CD4-positive, alpha-beta T cell treated with Interleukin-4 for 1 hour (primary cell): ENCODE measurements at regions not wholly inside any gene's neighbourhood (a gene's known extent, or its start where the extent isn't known, plus 50 kb on each side); places are given as distances from the start of the nearest gene placed in this dataset.

Experiments used
- DNase-seq, 2 donors: peaks; one replicate each; pipeline ENCODE4 v3.0.0-alpha.2; 2020 to 2022

- no peak for DNase-seq
Measured at GRCh38 chr3:153036846-153037245, 125.2 kb upstream of the RAP2B start.

DNA sequence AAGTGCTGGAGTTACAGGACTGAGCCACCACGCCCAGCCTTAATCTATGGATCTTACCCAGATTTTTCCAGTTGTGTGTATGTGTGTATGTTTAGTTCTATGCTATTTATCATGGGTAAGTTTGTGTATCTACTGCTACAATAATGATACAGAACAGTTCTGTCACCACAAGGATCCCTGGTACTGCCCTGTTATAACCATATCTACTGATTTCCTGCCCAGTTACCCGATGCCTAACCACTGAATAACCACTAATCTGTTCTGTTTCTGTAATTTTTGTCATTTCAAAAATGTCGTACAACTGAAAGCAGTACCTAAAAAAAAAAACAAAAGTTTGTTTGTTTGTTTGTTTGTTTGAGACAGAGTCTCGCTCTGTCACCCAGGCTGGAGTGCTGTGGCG, 123.7 kb upstream of the RAP2B start:
- DNase-seq: no peak

GRCh38 chr3:153038779-153039178, 123.2 kb upstream of the RAP2B start:
- no peak for DNase-seq

GRCh38 chr3:153041181-153041580, 120.8 kb upstream of the RAP2B start:
- DNase-seq: no peak

DNA sequence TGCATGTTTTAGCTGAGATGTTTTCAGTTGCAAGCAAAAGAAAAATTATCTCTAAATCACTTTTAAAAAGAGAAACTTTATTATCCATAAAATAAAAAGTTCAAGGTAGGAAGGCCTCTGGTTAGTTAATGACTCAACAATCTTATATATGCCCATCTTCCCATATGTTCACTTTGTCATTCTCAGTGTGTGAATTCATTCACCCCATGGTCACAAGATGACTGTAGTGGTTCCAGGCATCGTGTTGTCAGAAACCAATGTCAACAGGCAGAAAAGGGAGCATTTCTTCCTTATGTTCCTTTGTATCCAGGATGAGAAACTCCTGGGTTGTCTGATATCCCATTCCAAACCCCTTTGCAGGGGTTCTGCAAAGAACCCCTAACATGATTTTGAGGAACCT, 119.9 kb upstream of the RAP2B start:
- no peak for DNase-seq

GRCh38 chr3:153043729-153044328, 118.2 kb upstream of the RAP2B start:
- DNase-seq: no peak

GRCh38 chr3:153045150-153045549, 116.9 kb upstream of the RAP2B start:
- DNase-seq: no peak

DNA sequence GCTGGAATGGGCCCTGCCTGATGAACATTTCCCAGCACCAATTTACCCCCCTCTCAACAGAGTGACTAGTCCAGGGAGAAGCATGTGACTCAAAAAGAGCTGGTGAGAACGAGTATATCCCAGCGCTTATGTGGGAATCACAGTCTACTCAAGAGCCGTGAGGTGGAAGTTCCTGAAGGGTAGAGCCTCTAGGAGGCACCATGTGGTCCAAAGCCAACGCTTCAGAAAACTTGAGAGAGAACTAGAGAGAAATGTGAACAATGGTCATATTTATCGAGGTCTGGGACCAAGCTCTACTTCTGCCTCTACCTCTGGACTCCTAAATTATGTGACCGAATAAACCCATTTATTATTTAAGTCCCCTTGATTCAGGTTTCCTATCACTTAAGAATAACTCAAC, 111.0 kb upstream of the RAP2B start:
- DNase-seq: no peak

DNA sequence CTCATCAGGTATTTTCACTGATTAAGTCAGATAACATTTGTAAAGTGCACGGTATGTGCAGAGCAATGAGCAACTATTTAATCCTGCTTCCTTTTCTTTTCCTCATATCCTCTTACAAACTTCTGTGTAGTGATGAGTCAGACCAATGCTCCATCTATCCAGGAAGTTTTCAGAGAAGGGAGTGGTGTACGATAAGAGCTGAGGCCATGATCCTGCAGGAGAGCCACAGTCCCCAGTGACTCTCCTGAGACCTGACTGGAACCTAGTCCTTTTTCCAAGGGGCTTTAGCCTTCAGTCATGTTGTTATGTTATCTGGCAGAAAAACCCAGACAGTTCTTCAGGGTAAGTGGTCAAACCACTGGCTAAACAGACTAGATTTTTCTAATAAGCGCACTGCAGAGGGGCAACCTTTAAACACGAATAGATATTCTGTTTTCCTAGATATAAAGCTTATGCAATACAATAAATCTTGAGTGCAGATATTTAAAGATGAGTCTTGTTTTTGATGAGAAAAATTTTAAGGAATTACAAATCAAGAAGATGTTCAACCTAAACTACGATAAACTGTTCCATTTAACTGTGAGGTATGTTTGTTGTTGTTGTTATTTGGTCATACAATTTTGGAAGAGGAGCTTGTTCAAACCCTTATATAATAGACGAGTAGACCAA, 110.5 kb upstream of the RAP2B start:
- DNase-seq: no peak

DNA sequence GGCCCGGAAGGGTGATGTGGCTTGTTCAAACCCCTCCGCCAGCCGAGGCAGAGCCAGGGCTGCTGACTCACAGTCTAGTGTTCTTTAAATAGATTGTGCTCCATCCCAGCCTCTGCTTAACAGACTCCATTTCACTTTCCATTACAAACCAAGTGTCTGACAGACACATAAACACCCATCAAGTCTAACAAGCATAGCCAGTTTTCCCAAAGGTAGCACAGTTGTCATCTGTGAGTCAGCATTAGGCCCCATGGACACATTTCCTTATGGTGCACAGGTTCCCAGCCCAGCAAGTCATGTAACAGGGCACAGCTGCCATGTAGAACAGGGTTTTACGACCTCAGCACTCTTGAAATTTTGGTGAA, 109.9 kb upstream of the RAP2B start:
- no peak for DNase-seq

- no peak for DNase-seq
Measured at GRCh38 chr3:153055217-153055616, 106.8 kb upstream of the RAP2B start.

- DNase-seq: no peak
Measured at GRCh38 chr3:153055779-153056178, 106.2 kb upstream of the RAP2B start.

GRCh38 chr3:153058031-153058688, 103.9 kb upstream of the RAP2B start:
- peak in 1 of 2 donors; percentile 29 for DNase-seq

DNA sequence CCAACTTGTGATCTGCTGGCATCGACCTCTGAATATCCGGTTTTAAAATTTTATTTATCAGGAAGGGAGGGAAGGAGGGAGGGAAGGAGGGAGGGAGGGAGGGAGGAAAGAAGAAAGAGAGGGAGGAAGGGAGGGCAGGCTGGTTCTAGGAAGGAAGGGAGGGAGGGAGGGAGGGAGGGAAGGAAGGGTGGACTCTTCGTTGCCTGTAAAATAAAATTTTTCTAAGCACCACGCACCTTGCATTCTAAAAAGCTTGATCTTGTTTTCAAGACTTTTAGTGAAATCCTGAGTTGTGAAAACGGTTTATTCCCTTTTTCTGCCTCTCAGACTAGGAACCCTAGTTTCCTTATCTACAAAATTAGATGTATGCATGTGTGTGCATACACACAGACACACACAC, 101.7 kb upstream of the RAP2B start:
- DNase-seq: no peak

GRCh38 chr3:153061938-153062528, 100.0 kb upstream of the RAP2B start:
- DNase-seq: no peak

GRCh38 chr3:153063337-153063736, 98.7 kb upstream of the RAP2B start:
- DNase-seq: no peak

DNA sequence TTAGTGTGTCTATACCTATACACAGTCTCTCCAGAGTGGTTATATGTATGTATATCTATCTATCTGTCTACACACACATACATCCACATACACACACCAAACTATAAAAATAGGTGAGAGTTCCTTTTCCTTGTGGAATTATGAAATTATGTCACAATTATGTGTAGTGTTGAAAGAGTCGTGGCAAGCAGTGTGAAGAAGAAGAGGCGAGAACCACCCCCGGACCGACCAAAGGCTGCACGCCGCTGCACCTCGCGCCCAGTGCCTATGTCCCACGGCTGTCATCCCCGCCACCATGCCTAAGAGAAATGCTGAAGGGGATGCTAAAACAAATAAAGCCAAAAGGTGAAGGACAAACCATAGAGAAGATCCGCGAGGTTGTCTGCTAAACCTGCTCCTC, 95.0 kb upstream of the RAP2B start:
- DNase-seq: no peak

DNA sequence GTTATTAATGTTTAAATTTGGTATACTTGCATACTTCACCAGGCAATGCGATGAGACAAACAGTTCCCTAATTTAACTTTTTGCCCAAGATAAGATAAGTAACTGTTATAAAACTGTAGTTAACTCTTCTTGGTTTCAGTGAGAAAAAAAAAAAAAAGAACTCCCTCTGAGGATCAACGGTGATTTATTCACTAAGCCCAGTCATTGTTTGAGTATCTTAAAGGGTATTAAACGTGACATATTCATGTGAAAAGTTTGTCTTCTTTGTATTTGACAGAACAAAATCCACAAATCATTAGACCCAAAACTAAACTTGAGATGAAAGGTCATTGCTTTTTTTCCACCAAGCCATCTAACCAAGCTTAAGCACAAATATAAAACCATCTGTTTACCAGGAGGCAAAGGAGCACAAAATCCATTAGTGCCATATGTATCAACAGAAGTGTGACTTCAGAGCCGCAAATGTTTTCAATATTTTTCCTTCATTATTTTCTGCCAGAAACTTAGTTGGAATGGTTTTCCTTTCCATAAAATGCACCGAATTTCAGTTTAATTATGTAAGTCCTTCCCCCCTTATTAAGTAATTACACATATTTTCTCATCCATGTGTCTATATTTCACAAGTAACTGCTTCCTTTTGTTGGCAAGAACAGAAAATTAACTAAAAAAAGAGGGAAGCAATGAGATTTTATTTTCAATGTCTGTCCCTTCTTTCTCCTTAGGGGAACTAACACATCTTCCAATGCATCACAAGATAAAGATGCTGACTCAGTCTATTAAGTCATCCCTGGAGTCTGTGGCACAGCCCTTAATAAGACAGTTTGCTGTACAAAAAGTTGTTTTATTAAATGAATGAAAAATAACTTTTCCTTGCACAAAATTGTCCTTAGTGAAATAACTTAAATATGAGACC, 92.2 kb upstream of the RAP2B start:
- DNase-seq: no peak

GRCh38 chr3:153070511-153070868, 91.5 kb upstream of the RAP2B start:
- DNase-seq: no peak

DNA sequence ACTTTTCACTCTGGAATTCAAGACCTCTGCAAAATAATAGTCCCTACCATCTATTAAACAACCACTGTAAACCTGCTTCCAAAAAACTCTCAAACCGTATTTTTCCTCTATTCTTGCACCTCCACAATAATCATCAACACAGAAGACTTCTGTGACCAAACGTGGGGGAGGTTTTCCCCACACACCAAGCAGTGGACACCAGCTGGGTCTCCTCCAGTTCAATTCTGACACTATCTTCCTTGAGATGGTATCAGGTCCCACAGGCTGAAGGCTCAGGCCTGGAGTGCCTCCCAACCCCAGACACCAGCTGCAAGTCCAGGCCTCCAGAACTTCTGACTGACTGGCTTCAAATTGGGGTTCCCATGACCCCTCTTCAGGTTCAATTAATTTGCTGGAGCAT, 89.6 kb upstream of the RAP2B start:
- no peak for DNase-seq

DNA sequence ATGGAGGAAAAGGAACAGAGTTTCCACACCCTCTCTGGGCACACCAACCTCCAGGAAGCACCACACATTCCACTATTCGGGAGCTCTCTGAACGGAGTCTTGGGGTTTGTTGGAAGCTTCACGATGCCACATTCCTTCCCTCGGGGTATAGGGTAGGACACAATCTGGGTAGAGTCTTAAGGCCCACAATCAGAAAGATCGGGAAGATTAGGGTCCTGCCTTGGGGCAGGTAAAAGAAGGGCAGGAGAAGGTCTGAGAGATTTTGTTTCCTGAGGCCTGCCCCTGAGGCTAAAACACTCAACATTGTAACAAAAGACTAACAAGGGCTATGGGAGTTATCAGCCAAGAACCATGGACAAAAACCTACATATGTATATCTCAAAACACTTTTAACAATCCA, 89.2 kb upstream of the RAP2B start:
- no peak for DNase-seq

DNA sequence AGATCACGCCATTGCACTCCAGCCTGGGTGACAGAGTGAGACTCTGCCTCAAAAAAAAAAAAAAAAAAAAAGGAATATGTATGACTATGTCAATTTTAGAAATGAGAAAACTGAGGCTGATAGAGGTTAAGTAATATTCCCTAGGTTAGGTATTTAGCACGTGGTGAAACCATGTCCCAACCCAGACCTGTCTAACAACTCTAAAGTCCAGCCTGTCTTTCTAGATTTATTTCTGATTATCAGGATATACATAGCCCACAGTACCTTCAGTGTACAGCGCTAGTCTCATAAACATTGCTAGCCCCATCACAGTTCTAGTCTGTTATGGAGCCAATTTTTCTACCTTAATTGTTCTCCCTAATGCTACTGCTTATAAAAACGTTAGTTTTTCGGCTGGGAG, 88.4 kb upstream of the RAP2B start:
- no peak for DNase-seq

- DNase-seq: no peak
Measured at GRCh38 chr3:153078826-153079225, 83.2 kb upstream of the RAP2B start.
